ENCODE measurements at regions not wholly inside any gene's neighbourhood (a gene's known extent, or its start where the extent isn't known, plus 50 kb on each side); places are given as distances from the start of the nearest gene placed in this dataset.
"Not testable (repeated sequence)": the region's sequence is repeated elsewhere in the genome, so short reads cannot be mapped to it uniquely, and the experiment has no call there.

DNA sequence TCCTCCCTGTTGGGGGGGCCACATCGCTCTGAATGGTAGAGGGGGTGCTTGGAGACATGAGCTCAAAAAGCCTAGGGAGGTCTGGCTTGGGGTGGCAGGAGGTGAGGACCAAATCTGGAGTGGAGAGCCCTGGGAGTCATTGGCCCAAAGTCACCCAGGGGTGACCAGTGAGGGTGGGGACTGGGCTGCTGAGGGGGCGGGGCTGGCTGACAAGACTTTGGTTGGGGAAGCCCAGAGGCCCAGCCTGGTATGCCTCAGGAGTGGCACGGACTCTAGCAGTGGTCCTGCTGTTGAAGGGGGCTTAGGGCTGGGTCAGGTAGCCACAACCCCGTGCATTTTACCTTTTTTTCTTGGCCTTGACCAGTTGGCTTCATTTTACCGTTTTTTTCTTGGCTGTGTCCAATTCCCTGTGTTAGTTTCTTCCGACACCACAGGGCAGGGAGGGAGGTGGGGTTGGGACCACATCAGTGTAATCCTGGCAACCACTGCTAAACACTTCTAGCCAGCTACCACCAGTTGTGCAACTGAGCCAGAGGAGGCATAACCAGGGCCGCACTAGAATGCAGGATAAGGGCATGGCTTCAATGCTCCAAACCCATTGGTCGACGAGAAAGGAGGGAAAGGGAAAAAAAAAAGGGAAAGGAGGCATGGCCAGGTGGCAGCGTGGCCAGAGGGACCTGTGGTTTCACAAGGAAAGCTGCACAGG, 105.3 kb upstream of the C2CD4B start:
- no peak for DNase-seq (ENCODE audit: low read depth)

DNA sequence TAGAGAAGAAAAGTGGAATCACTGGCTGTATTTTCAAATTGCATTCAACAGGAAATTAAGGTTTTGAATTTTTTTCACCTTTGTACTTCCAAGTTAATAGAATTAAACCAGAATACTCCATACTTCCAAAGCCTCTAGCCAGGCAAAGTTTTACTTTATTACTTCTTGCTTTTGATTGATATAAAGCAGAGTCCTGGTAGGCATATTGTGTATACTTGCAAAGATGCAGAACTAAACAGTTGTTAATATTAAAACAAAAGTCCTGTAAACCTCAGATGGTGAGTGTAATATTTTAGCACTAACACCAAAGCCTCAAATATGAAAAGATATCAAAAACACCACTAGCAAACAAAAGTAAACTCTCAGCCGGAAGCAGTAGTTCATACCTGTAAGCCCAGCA, 107.2 kb upstream of the C2CD4B start:
- no peak for DNase-seq (ENCODE audit: low read depth)

DNA sequence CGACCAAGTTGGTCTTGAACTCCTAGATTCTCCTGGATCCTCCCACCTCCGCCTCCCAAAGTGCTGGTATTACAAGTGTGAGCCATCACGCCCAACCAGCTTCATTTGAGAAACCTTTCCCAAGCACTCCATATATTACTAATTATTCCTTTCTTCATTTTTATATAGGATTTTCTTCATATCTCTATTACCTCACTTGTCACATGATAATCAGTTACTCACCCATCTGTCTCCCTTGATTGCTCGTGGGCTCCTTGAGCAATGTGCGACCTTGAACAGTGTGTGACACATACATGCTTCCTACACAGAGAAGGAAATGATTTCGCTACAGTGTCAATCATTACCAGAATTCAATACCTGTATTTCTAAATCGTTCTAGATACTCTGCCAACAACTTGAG, 110.7 kb upstream of the C2CD4B start:
- no peak for DNase-seq (ENCODE audit: low read depth)

- no peak for DNase-seq (ENCODE audit: low read depth)
These were observed 112.8 kb upstream of the C2CD4B start for GRCh38 chr15:62277816-62278394.

DNA sequence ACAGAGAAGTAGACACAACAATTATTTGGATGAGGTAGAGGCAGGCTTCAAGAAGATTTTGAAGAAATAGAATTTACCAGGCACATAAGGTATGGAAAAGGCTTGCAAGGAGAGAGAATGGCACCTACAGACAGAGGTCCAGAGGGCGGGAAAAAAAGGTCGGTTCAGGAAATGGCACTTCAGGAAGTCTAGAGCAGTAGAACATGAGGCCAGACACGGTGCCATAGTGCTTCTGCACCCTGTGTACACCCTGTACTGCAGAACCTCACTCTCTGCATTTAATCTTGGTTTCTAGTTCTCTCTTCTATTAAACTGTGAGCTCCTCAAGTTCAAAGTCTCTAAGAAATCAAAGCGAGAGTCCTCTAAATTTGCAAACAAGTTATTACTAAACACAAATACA, 113.4 kb upstream of the C2CD4B start:
- DNase-seq (ENCODE audit: low read depth): no peak

DNA sequence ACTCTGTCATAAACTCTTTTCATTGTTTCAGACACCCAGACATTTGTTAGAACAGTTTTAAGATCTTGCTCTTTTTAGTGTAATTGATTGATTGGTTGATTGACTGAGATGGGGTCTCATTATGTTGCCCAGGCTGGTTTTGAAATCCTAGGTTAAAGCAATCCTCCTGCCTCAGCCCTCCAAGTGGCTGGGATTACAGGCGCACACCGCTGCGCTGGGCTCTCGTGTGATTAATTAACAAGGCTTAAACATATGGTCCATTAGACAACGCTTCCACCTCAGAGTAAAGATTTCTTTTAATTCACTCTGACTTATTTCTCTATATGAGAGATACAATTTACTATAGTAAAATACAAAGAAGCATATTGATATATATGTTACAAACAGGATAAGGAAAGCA, 114.0 kb upstream of the C2CD4B start:
- DNase-seq (ENCODE audit: low read depth): no peak

DNA sequence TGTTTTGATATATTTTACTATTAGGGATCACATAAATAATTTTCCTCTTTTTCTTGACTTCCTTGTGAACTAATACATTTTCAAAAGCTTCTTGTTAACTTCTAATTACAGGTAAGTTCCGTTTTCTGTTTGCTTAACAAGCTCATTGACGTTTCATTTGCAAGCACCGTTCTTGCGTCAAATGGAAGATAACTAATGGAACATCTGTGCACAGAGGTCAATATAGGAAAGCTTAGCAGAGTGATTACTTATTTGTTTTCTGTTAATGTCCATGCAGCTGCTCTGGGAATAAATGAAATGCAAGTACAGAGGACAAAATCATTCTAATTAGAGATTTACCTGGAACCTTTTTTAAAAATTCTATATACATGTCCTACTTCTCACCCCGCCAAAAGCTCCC, 115.5 kb upstream of the C2CD4B start:
- no peak for DNase-seq (ENCODE audit: low read depth)

- DNase-seq (ENCODE audit: low read depth): not testable (repeated sequence)
These were observed 116.7 kb upstream of the C2CD4B start for GRCh38 chr15:62281801-62282200.

DNA sequence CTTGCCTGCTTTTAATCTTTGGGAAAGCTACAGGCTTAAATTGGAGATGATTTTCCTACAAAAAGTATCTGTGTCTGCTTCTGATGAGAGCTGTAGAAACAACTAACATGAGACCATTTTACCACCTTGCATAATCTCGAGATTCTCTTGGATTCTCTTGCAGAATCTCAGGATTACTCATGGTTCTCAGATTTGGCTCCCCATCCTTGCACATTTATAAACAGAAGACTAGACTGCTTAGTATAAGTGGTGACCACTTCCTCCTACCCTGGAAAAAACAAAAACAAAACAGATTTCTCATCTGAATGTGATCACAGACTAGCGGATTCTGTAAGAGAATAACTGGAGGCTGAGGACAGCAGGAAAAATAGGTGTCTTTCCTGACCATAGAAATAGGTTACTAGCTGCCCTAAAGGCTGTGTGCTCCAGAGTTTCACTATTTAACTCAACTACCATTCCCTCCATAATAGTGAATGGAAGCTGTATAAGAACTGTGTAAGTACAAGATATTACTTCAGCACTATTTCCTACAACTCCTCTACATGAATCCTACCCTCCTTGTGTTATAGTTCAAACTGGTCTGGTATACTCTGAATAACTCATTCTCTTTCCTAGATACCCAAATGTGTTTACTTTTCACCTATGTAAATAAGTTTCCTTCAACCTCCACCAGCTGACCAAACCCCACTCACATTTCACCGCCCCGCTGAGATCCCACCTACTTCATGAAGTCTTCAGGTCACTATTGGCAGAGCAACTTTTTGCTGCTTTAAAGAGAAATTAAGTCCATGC, 122.2 kb upstream of the C2CD4B start:
- DNase-seq (ENCODE audit: low read depth): no peak

- DNase-seq (ENCODE audit: low read depth): no peak
These were observed 123.4 kb upstream of the C2CD4B start for GRCh38 chr15:62288361-62289017.

- no peak for DNase-seq (ENCODE audit: low read depth)
These were observed 126.2 kb upstream of the C2CD4B start for GRCh38 chr15:62291262-62291661.

DNA sequence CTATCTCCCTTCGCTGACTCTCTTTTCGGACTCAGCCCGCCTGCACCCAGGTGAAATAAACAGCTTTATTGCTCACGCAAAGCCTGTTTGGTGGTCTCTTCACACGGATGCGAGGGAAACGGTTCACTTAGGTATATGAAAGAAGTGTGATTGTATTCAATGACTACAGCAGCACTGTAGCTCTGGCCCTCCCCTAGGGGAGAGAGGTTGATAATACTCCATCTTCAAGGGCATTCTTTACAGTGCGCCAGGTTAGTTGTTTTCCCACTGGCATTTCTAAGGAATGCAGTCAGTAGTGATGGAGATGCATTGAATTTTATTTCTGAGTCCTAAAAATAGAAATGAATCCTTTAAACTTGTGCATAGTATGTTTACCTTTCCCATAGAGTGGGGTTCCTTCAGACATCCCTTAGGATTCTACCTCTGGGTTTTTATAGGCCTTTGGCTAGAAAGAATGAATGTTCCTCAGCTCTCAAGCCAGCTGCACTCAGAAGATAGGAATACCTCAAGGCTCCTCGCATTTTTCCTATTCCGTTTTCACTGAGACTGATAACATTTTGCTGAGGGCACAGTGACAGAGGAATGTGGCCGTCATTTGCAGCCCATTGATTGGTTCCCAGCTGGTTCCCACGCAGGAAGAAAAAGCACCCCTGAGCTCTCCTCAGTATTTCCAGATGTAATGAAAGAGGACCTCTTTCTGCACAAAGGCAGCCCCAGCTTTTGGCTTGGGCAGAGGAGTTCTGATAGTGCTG, 131.8 kb upstream of the C2CD4B start:
- DNase-seq (ENCODE audit: low read depth): no peak

DNA sequence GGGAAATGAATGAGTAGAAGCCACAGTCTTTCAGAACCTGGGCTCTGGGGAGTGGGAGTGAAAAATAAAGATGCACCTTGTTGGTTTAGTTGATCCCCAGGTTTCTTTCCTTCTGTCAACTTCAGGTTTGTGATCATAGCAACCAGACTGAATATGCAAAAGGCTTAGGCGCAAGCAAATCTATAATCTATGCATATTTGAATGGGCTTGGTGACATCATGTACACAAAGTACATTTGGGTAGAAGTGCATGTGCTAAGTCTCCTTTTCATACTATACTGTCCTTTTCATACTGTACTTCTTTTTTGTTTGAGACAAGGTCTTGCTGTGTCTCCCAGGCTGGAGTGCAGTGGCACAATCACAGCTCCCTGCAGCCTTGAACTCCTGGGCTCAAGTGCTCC, 132.4 kb upstream of the C2CD4B start:
- DNase-seq (ENCODE audit: low read depth): no peak

DNA sequence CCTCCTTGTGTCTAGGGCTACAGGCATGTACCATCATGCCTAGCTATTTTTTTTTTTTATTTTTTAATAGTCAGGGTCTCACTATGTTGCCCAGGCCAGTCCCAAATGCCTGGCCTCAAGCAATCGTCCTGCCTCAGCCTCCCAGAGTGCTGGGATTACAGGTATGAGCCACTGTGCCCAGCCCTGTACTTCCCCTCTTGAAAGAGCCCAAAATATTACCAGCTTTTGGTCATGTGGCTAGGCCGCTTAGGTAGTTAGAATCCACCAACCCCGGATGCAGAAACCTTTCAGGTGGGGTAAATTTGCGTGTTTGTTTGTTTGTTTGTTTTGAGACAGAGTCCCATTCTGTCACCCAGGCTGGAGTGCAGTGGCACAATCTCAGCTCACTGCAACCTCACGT, 132.8 kb upstream of the C2CD4B start:
- DNase-seq (ENCODE audit: low read depth): no peak

DNA sequence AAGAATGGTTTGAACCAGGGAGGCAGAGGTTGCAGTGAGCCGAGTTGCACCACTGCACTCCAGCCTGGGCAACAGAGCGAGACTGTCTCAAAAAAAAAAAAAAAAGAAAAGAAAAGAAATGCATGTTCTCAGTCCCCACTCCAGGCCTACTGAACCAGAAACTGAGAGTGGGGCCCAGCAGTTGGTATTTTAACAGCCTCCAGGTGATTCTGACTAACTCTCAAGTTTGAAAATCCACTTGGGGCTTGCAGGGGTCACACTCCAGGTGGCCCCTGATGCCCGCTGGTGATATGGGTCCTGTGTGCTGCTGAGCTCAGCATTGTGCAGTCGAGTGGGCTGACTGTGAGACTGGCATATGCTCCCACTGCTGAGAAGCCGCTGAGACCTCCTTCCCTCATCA, 133.7 kb upstream of the C2CD4B start:
- no peak for DNase-seq (ENCODE audit: low read depth)

GRCh38 chr15:62299541-62299940, 134.5 kb upstream of the C2CD4B start:
- DNase-seq (ENCODE audit: low read depth): no peak

GRCh38 chr15:62301993-62302675, 137.0 kb upstream of the C2CD4B start:
- DNase-seq (ENCODE audit: low read depth): peak; percentile 26

GRCh38 chr15:62306851-62307504, 141.9 kb upstream of the C2CD4B start:
- peak; percentile 28 for DNase-seq (ENCODE audit: low read depth)

DNA sequence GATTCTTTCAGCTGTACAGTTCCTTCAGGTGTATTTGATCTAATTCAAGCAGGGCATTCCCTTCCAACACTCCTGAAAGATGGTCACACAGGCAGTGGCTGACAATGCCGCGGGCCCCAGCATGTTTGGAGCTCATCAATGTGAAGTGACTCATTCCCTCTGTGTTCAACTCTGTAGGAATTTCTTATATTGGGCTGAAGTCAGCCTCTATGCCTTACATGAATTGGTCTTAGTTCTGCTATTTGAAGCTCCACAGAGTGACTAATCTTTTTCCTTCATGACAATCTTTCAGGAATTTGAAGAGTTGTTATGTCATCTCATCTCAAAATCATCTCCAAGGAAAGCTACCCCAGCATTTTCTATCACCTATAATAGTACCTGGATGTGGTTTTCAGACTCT, 142.5 kb upstream of the C2CD4B start:
- peak; percentile 71 for DNase-seq (ENCODE audit: low read depth)

DNA sequence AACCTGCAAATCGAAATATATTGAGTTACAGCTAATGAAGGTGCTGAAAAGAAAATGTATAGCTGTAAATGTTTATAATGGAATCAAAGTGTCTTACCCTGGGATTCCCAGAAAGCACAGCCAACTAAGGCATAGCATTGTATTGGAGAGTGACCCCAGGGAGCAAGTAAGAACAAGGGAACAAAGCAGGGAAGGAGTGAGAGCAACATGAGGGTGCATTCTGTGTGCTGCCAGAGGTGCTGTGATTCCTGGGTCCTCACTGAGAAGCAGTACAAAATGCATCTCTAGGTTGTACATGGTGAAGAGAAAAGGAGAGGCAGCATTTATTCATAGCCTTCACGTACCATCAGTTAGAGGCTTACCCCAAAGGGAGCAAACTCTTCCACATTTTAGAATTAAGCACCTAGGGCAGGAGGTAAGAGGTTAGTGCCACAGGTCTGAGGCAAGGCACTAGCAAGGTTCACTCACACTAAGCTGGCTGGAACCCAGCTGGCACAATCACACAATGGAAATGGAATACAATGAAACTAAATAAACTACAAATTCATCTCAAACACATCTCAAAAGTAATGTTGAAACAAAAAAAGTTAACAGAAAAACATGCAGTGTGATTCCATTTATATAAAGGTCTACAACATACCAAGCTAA, 151.5 kb upstream of the C2CD4B start:
- DNase-seq (ENCODE audit: low read depth): no peak
